ENCODE measurements at regions not wholly inside any gene's neighbourhood (a gene's known extent, or its start where the extent isn't known, plus 50 kb on each side); places are given as distances from the start of the nearest gene placed in this dataset.

DNA sequence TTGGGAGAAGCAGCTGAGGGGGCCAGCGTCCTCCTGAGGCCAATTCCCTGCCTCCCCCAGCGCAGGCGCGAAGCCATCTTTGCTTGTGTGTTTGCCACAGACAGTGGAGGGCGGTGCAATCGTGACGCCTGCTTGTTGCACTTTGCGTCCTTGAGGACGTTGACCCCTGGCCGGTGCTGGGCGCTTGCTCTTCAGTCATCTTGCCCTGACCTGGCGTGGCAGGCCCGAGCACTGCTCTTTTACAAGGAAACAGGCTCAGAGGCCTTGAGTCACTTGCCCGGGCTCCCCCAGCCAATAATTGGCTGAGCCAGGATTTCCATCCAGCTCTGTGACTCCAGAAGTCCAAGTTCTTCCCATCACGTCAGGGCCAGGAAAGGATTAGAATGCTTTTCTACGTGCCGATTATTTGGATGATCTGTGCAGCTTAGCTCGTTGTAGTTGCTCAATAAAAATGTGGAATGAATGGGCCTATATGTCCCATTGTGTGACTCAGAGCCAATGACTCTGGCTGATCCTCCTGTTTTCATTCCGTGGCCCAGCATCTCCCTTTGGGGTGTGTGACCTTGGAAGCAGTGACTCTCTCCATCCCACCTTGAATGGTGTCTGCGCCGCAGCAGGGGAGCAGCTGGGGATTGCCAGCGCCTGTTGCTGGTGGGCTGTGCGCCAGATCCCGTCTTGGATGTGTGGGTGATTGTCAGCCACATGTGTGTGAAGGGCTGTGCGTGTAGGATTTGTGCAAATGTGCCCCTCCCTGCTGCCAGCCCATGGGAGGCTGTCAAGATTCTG, 214.1 kb downstream of the SEC14L1 start:
- no peak for DNase-seq (ENCODE audit: extremely low read depth in 1 of 4, low spot score in 3 of 4)
- no peaks in the 10 kb centered on the region; the same call in 1 of the 2 replicates for H4K20me1 ChIP-seq (replicated peaks; ENCODE audit: control insufficient read depth, insufficient read depth, low read length)
- intact Hi-C loops (cut with micrococcal nuclease) (no loop called here), in situ Hi-C loops (cut with MboI) (no loop called here)
- H3K27me3 ChIP-seq (ENCODE audit: control insufficient read depth in 2 of 2, insufficient read depth in 2 of 2, low read length in 2 of 2), result no peaks in the 10 kb centered on the region
- no peak for FAIRE-seq
- no TSS peak for BruUV-seq (replicated peaks)
- H3K79me2 ChIP-seq (ENCODE audit: control insufficient read depth, insufficient read depth, low read length), result peaks cover 55% of the 10 kb centered on the region
- H3K36me3 ChIP-seq (ENCODE audit: control insufficient read depth, insufficient read depth, low read length), result peaks cover 4% of the 10 kb centered on the region; the same call in 2 of the 3 replicates
- 94% methylated on average over 15 of the region's 25 CpGs for WGBS (ENCODE audit: insufficient coverage, low coverage, missing lambda C conversion rate)
- CTCF ChIA-PET (ENCODE audit: low intra/inter-chr PET ratio), result no interaction called here
- H3K9ac ChIP-seq (ENCODE audit: insufficient read depth in 1 of 2, low read depth in 2 of 2, low read length in 2 of 2), result no peak overlapping the region
- no peaks in the 10 kb centered on the region for H3K9me1 ChIP-seq (ENCODE audit: control insufficient read depth, insufficient read depth, low read length)
- POLR2A ChIA-PET, result interaction anchor here (0.9 kb wide), 1 partner anchor 14 kb away, joined by 3 read pairs; no protein-coding TSS in a partner anchor
- H3K4me3 ChIP-seq, result no peak overlapping the region
- H3K27ac ChIP-seq (ENCODE audit: extremely low read depth, low read depth, low read length), result no peak overlapping the region
- no peak overlapping the region for H3K4me2 ChIP-seq (ENCODE audit: insufficient read depth, low read length)
- H2AFZ ChIP-seq (ENCODE audit: low read depth, low read length), result no peak overlapping the region
- H3K4me1 ChIP-seq (replicated peaks in 1 of 2; ENCODE audit: control insufficient read depth in 2 of 2, insufficient read depth in 2 of 2, low read length in 2 of 2), result peaks cover 0 to 19% of the 10 kb centered on the region in 2 experiments; a peak in 2 of 5 replicates
- TF ChIP-seq BACH1 (tag; IDR thresholded peaks at IDR 0.05) (no peak), TFAM (CRISPR knock-in tag; conservative IDR thresholded peaks at IDR 0.05) (no peak), GABPB2 (CRISPR knock-in tag; conservative IDR thresholded peaks at IDR 0.05) (no peak), HNRNPL (IDR thresholded peaks at IDR 0.05; ENCODE audit: low read depth, low read length) (no peak), ZNF655 (CRISPR knock-in tag; IDR thresholded peaks at IDR 0.05) (no peak), TGIF2 (CRISPR knock-in tag; IDR thresholded peaks at IDR 0.05) (no peak), ZNF316 (IDR thresholded peaks at IDR 0.05) (no peak), GTF2E2 (tag; IDR thresholded peaks at IDR 0.05) (no peak), SRSF3 (IDR thresholded peaks at IDR 0.05; ENCODE audit: insufficient read depth, low read length) (no peak), ZNF668 (CRISPR knock-in tag; IDR thresholded peaks at IDR 0.05) (no peak), ZHX1 (conservative IDR thresholded peaks at IDR 0.05; ENCODE audit: low read length) (no peak), FOXM1 (IDR thresholded peaks at IDR 0.05; ENCODE audit: low read depth) (no peak), FOXM1 (CRISPR knock-in tag; IDR thresholded peaks at IDR 0.05; ENCODE audit: low read depth) (no peak)
- no peak for ATAC-seq
- H3K9me3 ChIP-seq (replicated peaks; ENCODE audit: control insufficient read depth, insufficient read depth, low read depth, low read length), result peaks cover 12% of the 10 kb centered on the region
